ENCODE measurements at regions not wholly inside any gene's neighbourhood (a gene's known extent, or its start where the extent isn't known, plus 50 kb on each side); places are given as distances from the start of the nearest gene placed in this dataset.

DNA sequence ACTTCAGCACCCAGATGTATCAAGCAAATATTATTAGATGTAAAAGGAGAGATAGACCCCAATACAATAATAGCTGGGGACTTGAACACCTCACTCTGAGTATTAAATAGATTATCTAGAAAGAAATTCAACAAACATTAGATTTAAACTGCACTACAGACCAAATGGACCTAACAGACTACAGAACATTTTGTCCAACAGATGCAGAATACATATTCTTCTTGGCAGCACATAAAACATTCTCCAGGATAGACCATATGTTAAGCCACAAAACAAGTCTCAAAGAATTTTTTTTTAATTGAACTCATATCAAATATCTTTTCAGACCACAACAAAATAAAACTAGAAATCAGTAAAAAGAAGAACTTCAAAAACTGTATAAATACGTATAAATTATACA, 130.4 kb downstream of the MTERF1 start:
- TF ChIP-seq CTCF (IDR thresholded peaks at IDR 0.05) (no peak), SIN3A (IDR thresholded peaks at IDR 0.05; ENCODE audit: borderline replicate concordance, insufficient read depth, low read depth, low read length) (no peak), POLR2AphosphoS5 (IDR thresholded peaks at IDR 0.05; ENCODE audit: low read depth, low read length) (no peak), REST (IDR thresholded peaks at IDR 0.05; ENCODE audit: insufficient read depth in 1 of 2, low read depth in 2 of 2, low read length in 1 of 2) (no peak)

Data from Panc1 (cell line).